NCI-H187 (cell line): ENCODE measurements at regions not wholly inside any gene's neighbourhood (a gene's known extent, or its start where the extent isn't known, plus 50 kb on each side); places are given as distances from the start of the nearest gene placed in this dataset.

ENCODE experiments used
- DNase-seq, 2 experiments: peaks; one replicate each; lab custom pipeline; 2025; lab: John Stamatoyannopoulos, UW

- no peak for DNase-seq
Measured at GRCh38 chr5:52498607-52499006, 289.1 kb upstream of the ITGA1 start.

DNA sequence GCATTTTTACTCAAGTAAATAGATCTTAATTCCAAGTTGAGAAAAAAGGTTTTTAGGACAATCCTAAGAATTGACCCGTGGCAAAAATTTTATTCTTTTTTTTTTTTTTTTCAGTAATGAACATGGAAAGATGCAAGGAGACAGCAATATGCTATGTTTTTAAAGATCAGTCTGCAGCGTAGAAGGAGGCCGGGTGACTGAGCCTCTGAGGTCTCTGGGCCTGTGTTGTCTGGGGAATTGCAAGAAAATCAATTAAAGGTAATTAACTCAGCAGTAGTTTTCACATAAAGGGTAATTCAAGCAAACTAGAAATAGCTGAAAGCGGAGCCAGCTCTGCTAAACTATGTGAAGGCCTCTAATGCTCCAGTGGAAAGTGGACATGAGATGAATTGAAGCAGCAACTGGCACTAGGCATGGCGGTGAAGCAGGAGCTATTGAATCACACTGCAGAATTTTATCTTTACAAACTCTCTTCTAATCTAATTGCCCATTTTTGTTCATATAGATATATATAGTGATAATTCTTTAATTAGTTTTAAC lies 285.2 kb upstream of the ITGA1 start:
- DNase-seq: peak; percentile 54 to 73

DNA sequence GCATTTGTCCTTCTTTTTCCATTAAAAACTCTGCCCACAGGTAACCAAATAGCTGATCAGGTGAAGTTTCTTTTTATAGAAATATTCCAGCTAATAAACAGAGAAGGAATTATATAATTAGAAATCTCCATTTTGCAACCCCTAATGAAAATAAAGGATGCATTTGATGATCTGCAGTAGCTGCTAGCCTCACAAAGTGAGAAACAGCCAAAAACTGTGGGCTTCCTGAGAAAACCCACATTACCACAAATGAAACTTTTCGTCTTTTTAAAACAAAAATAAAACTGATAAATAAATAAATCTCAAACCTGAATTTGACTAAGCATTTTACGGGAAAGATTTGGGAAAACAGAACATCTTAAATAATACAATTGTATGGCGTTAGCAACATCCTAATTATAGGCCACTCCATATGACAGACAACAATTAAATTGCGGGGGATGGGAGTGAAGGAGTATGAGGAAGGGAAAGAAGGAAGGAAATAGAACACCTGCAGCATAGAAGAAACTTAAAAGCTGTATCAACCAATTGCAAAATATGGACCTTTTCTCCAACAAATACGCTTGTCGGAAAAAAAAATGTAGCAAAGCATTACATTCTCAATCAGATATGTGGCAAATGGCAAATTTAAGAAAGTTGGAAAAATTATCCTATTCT lies 283.0 kb upstream of the ITGA1 start:
- peak; percentile 47 to 88 for DNase-seq

DNA sequence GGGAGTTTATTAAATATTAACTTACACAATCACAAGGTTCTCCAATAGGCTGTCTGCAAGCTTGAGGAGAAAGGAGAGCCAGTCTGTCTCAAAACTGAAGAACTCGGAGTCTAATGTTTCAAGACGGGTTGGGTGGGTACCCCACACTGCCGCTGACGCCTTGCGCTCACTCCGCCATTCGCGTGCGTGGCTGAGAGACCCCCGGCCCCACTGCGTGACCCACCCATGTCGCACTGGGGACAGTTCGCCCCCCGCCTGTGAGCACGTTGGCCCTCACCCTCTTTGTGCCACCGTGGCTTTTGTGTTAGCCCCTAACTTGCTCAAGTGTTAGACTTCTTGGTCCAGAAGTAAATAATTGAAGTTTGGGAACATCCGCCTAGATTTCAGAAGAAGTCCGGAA lies 270.0 kb upstream of the ITGA1 start:
- DNase-seq: no peak

DNA sequence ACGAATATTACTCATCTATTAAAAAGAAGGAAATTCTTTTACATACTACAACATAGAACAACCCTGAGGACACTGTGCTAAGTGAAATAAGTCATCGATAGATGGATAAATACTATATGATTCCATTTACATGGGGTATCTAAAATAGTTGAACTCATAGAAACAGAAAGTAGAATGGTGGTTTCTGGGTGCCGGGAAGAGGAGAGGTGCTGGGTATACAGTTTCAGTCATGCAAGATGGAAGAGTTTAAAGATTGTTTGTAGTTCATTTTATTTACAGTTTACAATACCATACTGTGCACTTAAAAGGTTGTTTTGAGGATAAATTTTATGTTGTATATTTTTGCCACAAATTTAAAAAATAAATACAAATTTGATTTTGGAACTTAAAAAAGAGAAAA lies 267.5 kb upstream of the ITGA1 start:
- no peak for DNase-seq

GRCh38 chr5:52521236-52521635 lies 266.5 kb upstream of the ITGA1 start:
- no peak for DNase-seq

DNA sequence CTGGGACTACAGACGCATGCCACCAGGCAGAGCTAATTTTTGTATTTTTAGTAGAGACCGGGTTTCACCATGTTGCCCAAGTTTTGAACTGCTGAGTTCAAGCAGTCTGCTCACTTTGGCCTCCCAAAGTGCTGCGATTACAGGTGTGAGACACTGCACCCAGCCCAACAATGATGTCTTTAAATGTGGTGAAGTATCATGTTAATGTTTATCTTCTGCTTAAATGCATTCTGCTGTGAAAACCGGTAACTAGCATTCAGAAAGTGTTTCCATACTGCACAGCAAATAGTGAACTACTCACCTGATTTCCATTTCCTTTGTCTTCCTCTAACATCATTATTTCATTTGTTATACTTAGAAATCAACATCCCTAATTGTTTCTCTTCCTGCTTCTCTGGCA lies 264.0 kb upstream of the ITGA1 start:
- peak in 1 of 2 experiments; percentile 71 for DNase-seq

DNA sequence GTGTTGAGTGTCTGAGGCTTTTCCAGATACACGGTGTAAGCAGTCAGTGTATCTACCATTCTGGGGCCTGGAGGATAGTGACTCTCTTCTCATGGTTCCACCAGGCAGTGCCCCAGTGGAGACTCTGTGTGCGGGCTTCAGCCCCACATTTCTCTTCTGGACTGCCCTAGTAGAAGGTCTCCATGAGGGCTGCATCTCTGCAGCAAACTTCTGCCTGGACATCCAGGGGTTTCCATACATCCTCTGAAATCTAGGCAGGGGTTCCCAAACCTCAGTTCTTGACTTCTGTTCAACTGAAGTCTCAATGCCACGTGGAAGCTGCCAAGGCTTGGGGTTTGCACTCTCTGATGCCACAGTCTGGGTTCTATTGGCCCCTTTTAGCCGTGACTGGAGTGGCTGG lies 256.6 kb upstream of the ITGA1 start:
- no peak for DNase-seq

GRCh38 chr5:52543594-52543993 lies 244.1 kb upstream of the ITGA1 start:
- DNase-seq: peak in 1 of 2 experiments; percentile 77

DNA sequence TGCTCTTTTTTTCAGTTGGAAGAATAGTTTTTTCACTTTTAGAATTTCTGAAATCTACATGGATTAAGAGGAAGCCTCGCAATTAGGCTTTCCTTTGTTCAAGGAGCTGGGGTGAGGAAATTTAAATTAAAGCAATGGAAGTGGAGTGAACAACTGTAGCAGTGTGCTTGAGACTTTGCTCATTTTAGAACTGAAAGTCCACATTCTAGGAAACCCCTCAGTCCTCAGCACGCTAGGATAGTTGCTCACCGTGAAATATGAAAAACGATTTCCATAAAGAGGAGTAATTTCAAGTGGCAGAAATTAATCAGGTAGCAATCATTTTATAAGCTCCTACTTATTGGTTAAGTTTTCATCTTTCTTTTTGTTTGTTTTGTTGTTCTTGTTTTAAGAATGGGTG lies 243.0 kb upstream of the ITGA1 start:
- DNase-seq: no peak

GRCh38 chr5:52554293-52554692 lies 233.4 kb upstream of the ITGA1 start:
- no peak for DNase-seq

DNA sequence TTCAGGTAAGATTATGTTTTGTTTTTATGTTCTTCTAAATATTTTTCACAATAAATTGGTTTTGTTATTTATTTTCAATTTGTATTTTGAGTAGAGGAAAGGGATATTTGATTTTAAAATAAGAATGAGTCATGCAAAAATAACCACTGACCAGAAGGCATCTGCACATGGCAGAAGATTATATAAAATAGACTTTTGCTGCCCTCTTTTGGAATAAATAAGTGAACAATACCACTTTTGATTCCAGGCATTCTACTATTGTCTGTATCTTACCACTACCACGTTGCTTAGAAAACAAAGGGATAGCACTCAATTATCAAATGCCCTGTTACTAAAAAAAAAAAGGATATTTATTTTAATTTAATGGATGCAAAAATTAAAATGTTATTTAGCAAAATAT lies 227.3 kb upstream of the ITGA1 start:
- peak in 1 of 2 experiments; percentile 61 for DNase-seq

GRCh38 chr5:52562473-52562872 lies 225.2 kb upstream of the ITGA1 start:
- no peak for DNase-seq

DNA sequence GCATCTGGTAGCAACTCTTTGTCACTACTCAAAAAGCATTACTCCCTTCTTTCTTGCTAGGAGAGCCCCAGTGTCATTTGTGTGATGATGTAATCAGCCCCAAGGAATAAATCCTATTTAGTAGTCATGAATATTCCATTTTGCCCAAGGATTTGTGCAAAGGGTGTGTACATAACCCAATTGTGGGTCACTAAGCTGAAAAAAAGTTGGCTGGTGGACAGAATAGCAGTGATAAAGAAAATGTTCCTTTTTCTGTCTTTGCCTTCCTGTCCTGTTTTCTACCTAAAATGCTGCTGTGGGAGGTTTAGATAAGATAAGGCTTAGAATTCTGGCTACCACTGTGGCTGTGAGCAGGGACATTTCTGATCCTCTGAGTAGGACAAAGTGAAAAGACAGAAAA lies 223.1 kb upstream of the ITGA1 start:
- no peak for DNase-seq

GRCh38 chr5:52577546-52577945 lies 210.2 kb upstream of the ITGA1 start:
- DNase-seq: no peak

- DNase-seq: no peak
Measured at GRCh38 chr5:52579391-52579790, 208.3 kb upstream of the ITGA1 start.

GRCh38 chr5:52580921-52581320 lies 206.8 kb upstream of the ITGA1 start:
- DNase-seq: no peak

DNA sequence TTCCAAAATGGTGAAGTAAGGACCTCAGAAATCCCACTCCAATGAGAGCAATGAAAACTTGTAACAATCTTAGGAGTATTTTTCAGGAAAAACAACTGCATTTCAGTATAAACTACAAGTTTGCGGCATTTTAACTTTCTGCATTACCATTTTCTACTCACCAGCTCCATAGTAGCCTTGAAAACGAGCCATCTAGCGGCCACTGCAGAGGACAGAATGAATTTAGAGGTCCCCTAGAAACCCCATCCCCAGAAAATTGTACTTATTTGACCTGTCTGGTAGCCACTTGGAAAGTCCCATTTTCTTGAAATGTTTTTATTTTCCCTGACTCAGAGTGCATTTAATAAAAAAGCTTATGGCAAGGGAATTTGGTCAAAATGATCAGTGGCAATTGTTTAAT lies 205.4 kb upstream of the ITGA1 start:
- no peak for DNase-seq

DNA sequence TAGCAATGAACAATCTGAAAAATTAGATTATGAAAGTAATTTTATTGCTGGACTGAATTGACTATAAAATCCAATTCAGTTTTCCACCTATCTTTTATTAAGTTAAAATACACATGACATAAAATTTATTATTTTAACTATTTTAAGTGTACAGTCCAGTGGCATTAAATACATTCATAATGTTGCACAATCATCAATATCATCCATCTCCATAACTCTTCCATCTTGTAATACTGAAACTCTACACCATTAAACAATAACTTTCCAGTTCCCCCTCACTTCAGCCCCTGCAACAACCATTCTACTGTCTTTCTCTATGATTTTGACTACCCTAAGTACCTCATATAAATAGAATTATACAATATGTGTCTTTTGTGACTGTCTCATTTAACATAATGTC lies 200.6 kb upstream of the ITGA1 start:
- DNase-seq: no peak

- DNase-seq: no peak
Measured at GRCh38 chr5:52597625-52598024, 190.1 kb upstream of the ITGA1 start.

- DNase-seq: no peak
Measured at GRCh38 chr5:52598968-52599367, 188.7 kb upstream of the ITGA1 start.

- DNase-seq: no peak
Measured at GRCh38 chr5:52603778-52604554, 183.8 kb upstream of the ITGA1 start.
